SK-N-MC (cell line): ENCODE measurements at regions not wholly inside any gene's neighbourhood (a gene's known extent, or its start where the extent isn't known, plus 50 kb on each side); places are given as distances from the start of the nearest gene placed in this dataset.
"Not testable (repeated sequence)": the region's sequence is repeated elsewhere in the genome, so short reads cannot be mapped to it uniquely, and the experiment has no call there.

ENCODE experiments used
- DNase-seq: peaks from one replicate; pipeline ENCODE4 v3.0.0-alpha.2; 2011; ENCODE audit warnings: low read depth, low spot score
- H3K27ac ChIP-seq: fragments of 200-600 bp; sonication (generic); 2 replicates; pipeline ENCODE4 v1.5.1; 2016; ENCODE audit warnings: mixed run types
- H3K36me3 ChIP-seq: fragments of 200-600 bp; sonication (generic); 2 replicates; pipeline ENCODE4 v1.6.1; 2017; ENCODE audit warnings: antibody characterized with exemption, low read length, mixed read lengths; ENCODE audit not compliant: insufficient read depth
- H3K4me3 ChIP-seq: fragments of 200-600 bp; sonication (generic); 2 replicates; pipeline ENCODE4 v1.5.1; 2016
- H3K9ac ChIP-seq: fragments of 200-600 bp; sonication (generic); 2 replicates; pipeline ENCODE4 v1.8.0; 2017; ENCODE audit warnings: mixed run types, mixed read lengths; ENCODE audit not compliant: insufficient read length
- H3K9me3 ChIP-seq: fragments of 200-600 bp; sonication (generic); 2 replicates; pipeline ENCODE4 v1.6.1; 2017; ENCODE audit warnings: low read depth, mild to moderate bottlenecking, antibody characterized with exemption, low read length, moderate library complexity, mixed read lengths
- EZH2 ChIP-seq: fragments of 200-600 bp; sonication (generic); IDR thresholded peaks from one replicate; pipeline ENCODE4 v1.6.1; 2017; ENCODE audit warnings: antibody characterized with exemption
- FOXP2 ChIP-seq: optimal IDR thresholded peaks from 2 replicates; pipeline ENCODE3; 2011; ENCODE audit warnings: mild to moderate bottlenecking, moderate library complexity; ENCODE audit not compliant: insufficient read depth; ENCODE audit errors: extremely low read length, control extremely low read depth
- POLR2AphosphoS5 ChIP-seq: IDR thresholded peaks from 2 replicates; pipeline ENCODE4 v1.6.1; 2012; ENCODE audit warnings: mild to moderate bottlenecking, low read depth, low read length, borderline replicate concordance

DNA sequence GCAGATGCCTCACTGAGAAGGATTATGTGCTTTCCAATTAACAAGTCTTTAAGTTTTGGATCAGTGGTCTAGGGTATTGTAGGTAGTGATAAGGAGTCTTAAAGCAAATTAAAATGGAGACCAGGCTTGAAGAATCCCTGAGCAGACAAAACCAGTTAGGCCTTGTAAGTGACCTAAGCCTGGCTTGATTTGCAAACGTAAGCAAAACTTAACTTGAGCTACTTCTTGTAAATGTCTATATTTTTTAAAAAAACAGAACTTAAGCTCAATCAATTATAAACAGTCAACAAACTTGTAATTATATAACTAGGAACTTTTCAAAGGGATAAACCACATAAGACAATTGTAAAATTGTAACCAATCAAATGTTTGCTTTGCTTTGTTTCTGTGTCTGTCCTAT lies 72.7 kb upstream of the NALF2 start:
- Histone ChIP-seq H3K4me3 (no peak overlapping the region), H3K27ac (no peak overlapping the region), H3K36me3 (no peaks in the 10 kb centered on the region), H3K9me3 (no peaks in the 10 kb centered on the region), H3K9ac (no peak overlapping the region)
- DNase-seq, result no peak
- TF ChIP-seq EZH2 (no peak), POLR2AphosphoS5 (no peak), FOXP2 (no peak)

DNA sequence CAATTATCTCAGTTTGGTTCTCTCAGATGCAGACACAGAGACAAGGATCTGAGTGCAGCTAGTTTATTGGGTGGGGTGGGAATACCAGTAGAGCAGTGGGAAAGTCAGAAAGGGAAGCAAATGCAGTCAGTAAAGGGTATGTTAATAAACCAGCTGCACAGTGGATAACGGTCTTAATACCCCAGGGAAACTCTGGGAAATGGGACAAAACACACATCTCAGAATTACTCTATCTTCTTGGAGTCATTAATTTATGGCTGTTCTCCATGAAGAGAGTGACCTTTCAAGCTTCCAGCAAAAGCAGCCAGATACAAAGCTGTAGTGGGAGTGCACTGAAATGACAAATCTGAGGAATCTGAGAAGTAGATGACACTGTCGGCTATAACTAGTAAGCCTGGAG lies 73.3 kb upstream of the NALF2 start:
- H3K9me3 ChIP-seq, result no peaks in the 10 kb centered on the region
- H3K36me3 ChIP-seq, result no peaks in the 10 kb centered on the region
- H3K27ac ChIP-seq, result no peak overlapping the region
- no peak for DNase-seq
- H3K4me3 ChIP-seq, result no peak overlapping the region
- no peak overlapping the region for H3K9ac ChIP-seq
- no peak for TF ChIP-seq POLR2AphosphoS5
- TF ChIP-seq EZH2, result no peak
- TF ChIP-seq FOXP2, result no peak

DNA sequence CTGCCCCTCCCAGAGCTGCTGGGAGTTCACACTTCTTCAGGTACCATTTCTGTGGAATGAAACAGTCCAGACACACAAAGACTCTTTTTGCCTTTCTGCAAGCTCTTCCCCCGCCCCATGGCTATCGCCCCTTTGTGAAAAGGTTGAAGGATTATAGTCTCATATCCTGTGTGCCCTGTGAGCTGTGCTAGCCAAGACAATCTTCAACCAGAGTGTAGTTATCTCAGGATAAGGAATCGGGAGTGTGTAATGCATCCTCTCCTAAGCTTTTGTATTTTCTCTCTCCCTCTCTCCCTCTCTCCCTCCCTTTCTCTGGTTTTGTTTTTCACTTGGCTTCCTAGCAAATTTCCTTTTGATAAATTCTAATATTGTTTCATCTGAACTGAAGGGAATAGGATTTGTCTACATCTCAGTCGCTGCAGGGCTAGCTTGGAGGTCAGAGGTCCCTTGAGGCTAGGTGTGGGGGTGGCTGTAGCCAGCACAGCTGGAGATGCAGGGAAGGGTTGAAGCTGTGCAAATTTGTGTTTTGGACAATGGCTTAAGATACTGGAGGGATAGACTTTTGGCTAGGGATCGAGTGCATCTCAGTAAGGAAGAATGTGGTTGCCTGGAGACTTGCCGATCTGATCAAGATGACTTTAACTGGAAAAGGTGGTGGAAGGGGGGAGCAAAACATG lies 74.6 kb upstream of the NALF2 start:
- Histone ChIP-seq H3K9me3 (no peaks in the 10 kb centered on the region), H3K9ac (no peak overlapping the region), H3K27ac (no peak overlapping the region), H3K36me3 (no peaks in the 10 kb centered on the region), H3K4me3 (no peak overlapping the region)
- TF ChIP-seq POLR2AphosphoS5 (no peak), EZH2 (no peak), FOXP2 (no peak)
- DNase-seq, result no peak

DNA sequence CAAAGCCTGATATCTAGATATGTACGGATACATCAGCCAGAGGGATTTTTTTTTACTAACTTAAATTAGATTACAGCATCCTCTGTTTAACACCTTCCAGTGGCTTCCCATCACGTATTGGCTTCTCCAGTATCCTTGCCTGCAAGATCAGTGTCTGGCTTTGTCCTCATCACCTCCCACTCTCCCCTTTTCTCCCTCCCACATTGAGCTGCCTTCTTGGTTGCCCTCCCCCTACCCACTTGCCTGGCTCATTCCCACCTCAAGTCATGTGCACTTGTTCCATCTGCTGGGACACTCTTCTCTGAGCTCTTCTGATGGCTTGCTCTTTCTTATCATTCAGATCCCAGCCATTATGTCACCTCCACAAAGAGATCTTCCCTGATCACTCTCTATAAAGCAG lies 75.9 kb upstream of the NALF2 start:
- TF ChIP-seq FOXP2 (no peak), POLR2AphosphoS5 (no peak), EZH2 (no peak)
- Histone ChIP-seq H3K9ac (no peak overlapping the region), H3K36me3 (no peaks in the 10 kb centered on the region), H3K27ac (no peak overlapping the region), H3K4me3 (no peak overlapping the region), H3K9me3 (no peaks in the 10 kb centered on the region)
- no peak for DNase-seq

DNA sequence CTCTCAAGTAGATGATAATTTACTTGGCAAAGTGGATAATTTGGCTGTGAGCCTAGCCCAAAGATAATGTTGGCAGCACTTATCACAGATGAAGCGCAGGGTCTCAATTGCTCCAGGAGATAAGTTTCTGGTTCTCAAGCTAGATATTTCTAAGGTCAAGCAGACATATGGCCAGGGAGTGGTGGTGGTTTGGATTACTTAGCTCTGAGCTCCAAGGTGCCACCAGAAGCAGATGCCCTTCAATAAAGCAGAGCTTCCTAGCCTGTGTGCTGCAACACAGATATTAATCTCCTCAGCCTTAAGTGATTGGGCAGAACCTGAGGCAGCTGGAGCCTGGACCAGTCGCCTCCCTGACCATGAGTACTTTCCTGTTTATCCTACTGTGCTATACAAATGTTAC lies 79.2 kb upstream of the NALF2 start:
- no peaks in the 10 kb centered on the region for H3K9me3 ChIP-seq
- DNase-seq, result no peak
- TF ChIP-seq POLR2AphosphoS5, result no peak
- TF ChIP-seq FOXP2, result no peak
- no peak for TF ChIP-seq EZH2

GRCh38 chrX:69424161-69424560 lies 80.0 kb upstream of the NALF2 start:
- no peak overlapping the region for H3K27ac ChIP-seq
- TF ChIP-seq FOXP2 (no peak), EZH2 (no peak), POLR2AphosphoS5 (no peak)

More for the DNA sequence above, 79.2 kb upstream of the NALF2 start:
- no peak overlapping the region for H3K27ac ChIP-seq
- H3K36me3 ChIP-seq, result no peaks in the 10 kb centered on the region
- H3K4me3 ChIP-seq, result no peak overlapping the region
- H3K9ac ChIP-seq, result no peak overlapping the region

GRCh38 chrX:69422208-69422607 lies 81.9 kb upstream of the NALF2 start:
- H3K9me3 ChIP-seq, DNase-seq, H3K36me3 ChIP-seq, H3K9ac ChIP-seq, H3K27ac ChIP-seq, H3K4me3 ChIP-seq: not testable (repeated sequence)

More at GRCh38 chrX:69424161-69424560, 80.0 kb upstream of the NALF2 start:
- Histone ChIP-seq H3K36me3 (no peaks in the 10 kb centered on the region), H3K9ac (no peak overlapping the region), H3K4me3 (no peak overlapping the region), H3K9me3 (no peaks in the 10 kb centered on the region)
- DNase-seq, result no peak

GRCh38 chrX:69415698-69416097 lies 88.4 kb upstream of the NALF2 start:
- TF ChIP-seq EZH2 (no peak), FOXP2 (no peak), POLR2AphosphoS5 (no peak)
- H3K27ac ChIP-seq, result no peak overlapping the region
- H3K4me3 ChIP-seq, result no peak overlapping the region

DNA sequence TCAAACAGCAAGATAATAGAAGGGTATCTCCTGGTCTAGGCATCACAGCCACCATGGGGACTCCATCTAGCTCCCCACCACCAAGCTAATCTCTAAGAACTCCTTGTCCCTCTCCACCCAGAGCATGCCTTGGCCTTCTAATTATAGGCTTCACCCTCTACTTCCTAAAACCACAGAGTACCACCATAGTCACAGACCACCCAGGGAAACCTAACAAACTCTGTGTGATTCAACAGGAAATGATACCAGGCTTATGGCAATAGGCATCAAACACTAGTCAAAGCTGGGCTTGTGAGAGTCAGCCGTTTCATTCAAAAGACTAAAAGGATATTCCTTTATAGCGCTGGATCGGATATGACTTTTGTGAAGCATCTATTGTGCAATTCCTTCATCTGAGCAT lies 91.5 kb upstream of the NALF2 start:
- Histone ChIP-seq H3K36me3 (no peaks in the 10 kb centered on the region), H3K9me3 (no peaks in the 10 kb centered on the region)

More at GRCh38 chrX:69415698-69416097, 88.4 kb upstream of the NALF2 start:
- no peak for DNase-seq
- Histone ChIP-seq H3K36me3 (no peaks in the 10 kb centered on the region), H3K9me3 (no peaks in the 10 kb centered on the region), H3K9ac (no peak overlapping the region)

More for the DNA sequence above, 91.5 kb upstream of the NALF2 start:
- no peak overlapping the region for H3K27ac ChIP-seq
- H3K9ac ChIP-seq, result no peak overlapping the region
- H3K4me3 ChIP-seq, result no peak overlapping the region
- DNase-seq, result no peak
- TF ChIP-seq FOXP2 (no peak), POLR2AphosphoS5 (no peak)
